ENCODE measurements at regions not wholly inside any gene's neighbourhood (a gene's known extent, or its start where the extent isn't known, plus 50 kb on each side); places are given as distances from the start of the nearest gene placed in this dataset.

- H3K4me3 ChIP-seq (ENCODE audit: low read depth in 1 of 3, low read length in 3 of 3) = no peak overlapping the region
- H3K36me3 ChIP-seq (ENCODE audit: control insufficient read depth in 4 of 4, insufficient read depth in 3 of 4, low read depth in 1 of 4, low read length in 3 of 4) = no peaks in the 10 kb centered on the region
- no peaks in the 10 kb centered on the region for H3K27me3 ChIP-seq (ENCODE audit: control insufficient read depth in 4 of 4, insufficient read depth in 4 of 4, low read length in 3 of 4)
- H3K4me1 ChIP-seq (ENCODE audit: control insufficient read depth in 4 of 4, insufficient read depth in 4 of 4, low read length in 3 of 4) = no peaks in the 10 kb centered on the region
- H3K9me3 ChIP-seq (ENCODE audit: control insufficient read depth in 4 of 4, low read length in 3 of 4) = no peaks in the 10 kb centered on the region
- no peak for DNase-seq (ENCODE audit: low spot score)
- no peak overlapping the region for H3K27ac ChIP-seq (ENCODE audit: low read depth in 1 of 2, low read length in 2 of 2)
- no peak overlapping the region for H3K9ac ChIP-seq (ENCODE audit: low read depth in 1 of 2, low read length in 2 of 2)
- TF ChIP-seq MAX (IDR thresholded peaks at IDR 0.05) (no peak), ZBTB33 (IDR thresholded peaks at IDR 0.05) (no peak), RAD21 (IDR thresholded peaks at IDR 0.05) (no peak), TAF1 (conservative IDR thresholded peaks at IDR 0.05) (no peak), NR2F2 (IDR thresholded peaks at IDR 0.05) (no peak), HNF4A (conservative IDR thresholded peaks at IDR 0.05) (no peak), YY1 (IDR thresholded peaks at IDR 0.05) (no peak), GABPA (IDR thresholded peaks at IDR 0.05 in 1 of 2, conservative IDR thresholded peaks at IDR 0.05 in 1 of 2) (no peak), ATF3 (IDR thresholded peaks at IDR 0.05) (no peak)
- WGBS = 72% methylated on average over 2 of the region's 2 CpGs
Observed at GRCh38 chr13:65595916-65596315, 1634.2 kb downstream of the PCDH9 start.

- no peak for TF ChIP-seq ZBTB33 (IDR thresholded peaks at IDR 0.05)
- TF ChIP-seq YY1 (IDR thresholded peaks at IDR 0.05) = no peak
- no peak for TF ChIP-seq MAX (IDR thresholded peaks at IDR 0.05)
- TF ChIP-seq JUND (IDR thresholded peaks at IDR 0.05) = no peak
- 42% methylated on average over 1 of the region's 1 CpG for WGBS
Observed at GRCh38 chr13:65594298-65594781, 1635.8 kb downstream of the PCDH9 start.

GRCh38 chr13:65593298-65593874 lies 1636.8 kb downstream of the PCDH9 start:
- Histone ChIP-seq H3K9me3 (ENCODE audit: control insufficient read depth in 4 of 4, low read length in 3 of 4) (no peaks in the 10 kb centered on the region), H3K4me1 (ENCODE audit: control insufficient read depth in 4 of 4, insufficient read depth in 4 of 4, low read length in 3 of 4) (no peaks in the 10 kb centered on the region), H3K27ac (ENCODE audit: low read depth in 1 of 2, low read length in 2 of 2) (no peak overlapping the region), H3K36me3 (ENCODE audit: control insufficient read depth in 4 of 4, insufficient read depth in 3 of 4, low read depth in 1 of 4, low read length in 3 of 4) (no peaks in the 10 kb centered on the region), H3K4me3 (ENCODE audit: low read depth in 1 of 3, low read length in 3 of 3) (no peak overlapping the region), H3K9ac (ENCODE audit: low read depth in 1 of 2, low read length in 2 of 2) (no peak overlapping the region), H3K27me3 (ENCODE audit: control insufficient read depth in 4 of 4, insufficient read depth in 4 of 4, low read length in 3 of 4) (no peaks in the 10 kb centered on the region)
- DNase-seq (ENCODE audit: low spot score) = no peak
- 65% methylated on average over 2 of the region's 2 CpGs for WGBS
- no peak for TF ChIP-seq SP1 (IDR thresholded peaks at IDR 0.05)
- TF ChIP-seq GABPA (IDR thresholded peaks at IDR 0.05 in 1 of 2, conservative IDR thresholded peaks at IDR 0.05 in 1 of 2) = no peak
- TF ChIP-seq NR2F2 (IDR thresholded peaks at IDR 0.05) = no peak
- TF ChIP-seq TAF1 (conservative IDR thresholded peaks at IDR 0.05) = no peak
- no peak for TF ChIP-seq ATF3 (IDR thresholded peaks at IDR 0.05)
- TF ChIP-seq CTCF (IDR thresholded peaks at IDR 0.05; ENCODE audit: low read depth, low read length, missing input control) = no peak
- no peak for TF ChIP-seq MAX (IDR thresholded peaks at IDR 0.05)
- no peak for TF ChIP-seq HNF4A (conservative IDR thresholded peaks at IDR 0.05)
- no peak for TF ChIP-seq RXRA (IDR thresholded peaks at IDR 0.05)
- no peak for TF ChIP-seq FOXA1 (IDR thresholded peaks at IDR 0.05)
- no peak for TF ChIP-seq EGR1 (IDR thresholded peaks at IDR 0.05; ENCODE audit: low read depth in 2 of 2)

More at GRCh38 chr13:65594298-65594781, 1635.8 kb downstream of the PCDH9 start:
- H3K27ac ChIP-seq (ENCODE audit: low read depth in 1 of 2, low read length in 2 of 2) = no peak overlapping the region
- H3K27me3 ChIP-seq (ENCODE audit: control insufficient read depth in 4 of 4, insufficient read depth in 4 of 4, low read length in 3 of 4) = no peaks in the 10 kb centered on the region
- no peaks in the 10 kb centered on the region for H3K9me3 ChIP-seq (ENCODE audit: control insufficient read depth in 4 of 4, low read length in 3 of 4)
- H3K9ac ChIP-seq (ENCODE audit: low read depth in 1 of 2, low read length in 2 of 2) = no peak overlapping the region
- DNase-seq (ENCODE audit: low spot score) = no peak
- no peaks in the 10 kb centered on the region for H3K36me3 ChIP-seq (ENCODE audit: control insufficient read depth in 4 of 4, insufficient read depth in 3 of 4, low read depth in 1 of 4, low read length in 3 of 4)
- no peaks in the 10 kb centered on the region for H3K4me1 ChIP-seq (ENCODE audit: control insufficient read depth in 4 of 4, insufficient read depth in 4 of 4, low read length in 3 of 4)
- H3K4me3 ChIP-seq (ENCODE audit: low read depth in 1 of 3, low read length in 3 of 3) = no peak overlapping the region

All from liver (tissue), 8 donors.